ENCODE measurements at regions not wholly inside any gene's neighbourhood (a gene's known extent, or its start where the extent isn't known, plus 50 kb on each side); places are given as distances from the start of the nearest gene placed in this dataset.
"Not testable (repeated sequence)": the region's sequence is repeated elsewhere in the genome, so short reads cannot be mapped to it uniquely, and the experiment has no call there.

DNA sequence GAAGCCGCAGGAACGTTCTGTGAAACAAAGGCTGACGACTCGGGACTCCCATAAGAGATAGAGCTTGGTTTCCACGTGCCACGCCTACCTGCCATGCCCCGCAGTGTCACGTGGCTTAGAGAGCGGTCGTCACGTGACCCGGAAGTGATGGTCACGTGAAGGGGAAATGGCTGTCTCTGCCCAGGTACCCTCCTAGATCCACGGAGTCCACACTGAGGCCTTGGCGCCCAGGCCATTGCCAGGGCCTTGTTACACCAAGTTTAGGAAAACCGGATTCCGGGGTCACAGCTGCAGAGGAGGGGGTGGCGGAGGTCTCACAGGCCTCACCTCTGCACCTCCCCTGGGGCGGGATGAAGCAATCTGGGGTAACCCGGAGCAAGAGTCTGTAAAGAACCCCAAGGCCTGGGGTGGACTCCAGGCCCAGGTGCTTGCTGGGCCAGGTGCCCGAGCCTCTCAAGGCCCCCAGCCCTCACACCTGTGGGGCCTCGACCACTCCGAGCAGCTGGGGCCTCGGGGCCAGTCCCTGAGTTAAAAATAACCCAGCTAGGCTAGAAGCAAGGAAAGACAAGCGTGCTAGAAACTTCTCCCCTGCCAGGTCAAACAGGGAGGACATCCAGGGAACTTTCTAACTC, 113.5 kb upstream of the ZNF236 start:
- TF ChIP-seq, protein P1, sequence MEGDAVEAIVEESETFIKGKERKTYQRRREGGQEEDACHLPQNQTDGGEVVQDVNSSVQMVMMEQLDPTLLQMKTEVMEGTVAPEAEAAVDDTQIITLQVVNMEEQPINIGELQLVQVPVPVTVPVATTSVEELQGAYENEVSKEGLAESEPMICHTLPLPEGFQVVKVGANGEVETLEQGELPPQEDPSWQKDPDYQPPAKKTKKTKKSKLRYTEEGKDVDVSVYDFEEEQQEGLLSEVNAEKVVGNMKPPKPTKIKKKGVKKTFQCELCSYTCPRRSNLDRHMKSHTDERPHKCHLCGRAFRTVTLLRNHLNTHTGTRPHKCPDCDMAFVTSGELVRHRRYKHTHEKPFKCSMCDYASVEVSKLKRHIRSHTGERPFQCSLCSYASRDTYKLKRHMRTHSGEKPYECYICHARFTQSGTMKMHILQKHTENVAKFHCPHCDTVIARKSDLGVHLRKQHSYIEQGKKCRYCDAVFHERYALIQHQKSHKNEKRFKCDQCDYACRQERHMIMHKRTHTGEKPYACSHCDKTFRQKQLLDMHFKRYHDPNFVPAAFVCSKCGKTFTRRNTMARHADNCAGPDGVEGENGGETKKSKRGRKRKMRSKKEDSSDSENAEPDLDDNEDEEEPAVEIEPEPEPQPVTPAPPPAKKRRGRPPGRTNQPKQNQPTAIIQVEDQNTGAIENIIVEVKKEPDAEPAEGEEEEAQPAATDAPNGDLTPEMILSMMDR (IDR thresholded peaks at IDR 0.05; ENCODE audit: extremely low read depth, missing control alignments), result no peak
- no peak for DNase-seq (ENCODE audit: low spot score)

- TF ChIP-seq, protein P1 (IDR thresholded peaks at IDR 0.05; ENCODE audit: extremely low read depth, missing control alignments), result no peak
- no peak for DNase-seq (ENCODE audit: low spot score)
These were observed 114.2 kb upstream of the ZNF236 start for GRCh38 chr18:76708071-76708721.

- DNase-seq (ENCODE audit: low spot score), result no peak
- TF ChIP-seq, protein P1 (IDR thresholded peaks at IDR 0.05; ENCODE audit: extremely low read depth, missing control alignments), result no peak
These were observed 114.8 kb upstream of the ZNF236 start for GRCh38 chr18:76707534-76707933.

- DNase-seq (ENCODE audit: low spot score), result not testable (repeated sequence)
These were observed 117.8 kb upstream of the ZNF236 start for GRCh38 chr18:76704589-76704988.

DNA sequence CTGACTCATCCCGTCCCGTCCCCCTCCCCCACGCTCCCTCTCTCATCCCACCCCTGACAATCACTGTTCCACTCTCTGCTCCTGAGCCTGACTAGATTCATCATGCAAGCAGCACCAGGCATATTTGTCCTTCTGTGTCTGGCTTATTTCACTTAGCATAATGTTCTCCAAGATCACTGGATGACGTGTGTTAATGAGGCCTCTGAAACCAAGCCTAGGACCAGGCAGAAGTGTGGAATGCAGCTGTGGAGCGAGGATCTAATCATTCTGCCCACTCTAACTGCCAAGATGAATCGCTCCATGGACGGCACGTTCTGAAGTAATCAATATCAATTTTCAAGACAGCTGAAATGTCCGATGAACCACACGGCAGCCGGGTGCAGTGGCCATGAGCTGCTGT, 122.4 kb upstream of the ZNF236 start:
- TF ChIP-seq, protein P1 (IDR thresholded peaks at IDR 0.05; ENCODE audit: extremely low read depth, missing control alignments), result no peak
- no peak for DNase-seq (ENCODE audit: low spot score)

- no peak for DNase-seq (ENCODE audit: low spot score)
- TF ChIP-seq, protein P1 (IDR thresholded peaks at IDR 0.05; ENCODE audit: extremely low read depth, missing control alignments), result no peak
These were observed 124.9 kb upstream of the ZNF236 start for GRCh38 chr18:76697441-76697901.

GRCh38 chr18:76691800-76692199, 130.6 kb upstream of the ZNF236 start:
- no peak for DNase-seq (ENCODE audit: low spot score)
- TF ChIP-seq, protein P1 (IDR thresholded peaks at IDR 0.05; ENCODE audit: extremely low read depth, missing control alignments), result no peak
